HG02678 (cell line): ENCODE measurements at regions not wholly inside any gene's neighbourhood (a gene's known extent, or its start where the extent isn't known, plus 50 kb on each side); places are given as distances from the start of the nearest gene placed in this dataset.

Experiments
- ATAC-seq: cut with Tn5 transposase; IDR thresholded peaks from one replicate; pipeline ENCODE4 v1.9.1; 2021; ENCODE audit warnings: mild to moderate bottlenecking, moderate library complexity; ENCODE audit not compliant: unreplicated experiment

DNA sequence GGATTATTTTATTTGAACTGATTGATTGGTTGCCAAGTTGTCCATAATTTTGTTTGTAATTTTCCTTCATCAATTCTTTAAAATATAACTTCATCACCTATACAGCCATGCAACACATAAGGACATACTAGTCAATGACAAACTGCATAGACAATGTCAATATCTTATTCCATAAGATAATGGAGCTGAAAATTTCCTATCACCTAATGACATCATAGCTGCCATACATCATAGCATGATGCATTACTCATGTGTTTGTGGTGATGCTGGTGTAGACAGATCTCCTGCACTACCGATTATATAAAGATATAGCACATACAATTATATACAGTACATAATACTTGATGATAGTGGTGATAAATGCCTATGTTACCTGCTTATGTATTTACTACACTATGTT is 369.8 kb upstream of the NT5C1B start:
- no peak for ATAC-seq

DNA sequence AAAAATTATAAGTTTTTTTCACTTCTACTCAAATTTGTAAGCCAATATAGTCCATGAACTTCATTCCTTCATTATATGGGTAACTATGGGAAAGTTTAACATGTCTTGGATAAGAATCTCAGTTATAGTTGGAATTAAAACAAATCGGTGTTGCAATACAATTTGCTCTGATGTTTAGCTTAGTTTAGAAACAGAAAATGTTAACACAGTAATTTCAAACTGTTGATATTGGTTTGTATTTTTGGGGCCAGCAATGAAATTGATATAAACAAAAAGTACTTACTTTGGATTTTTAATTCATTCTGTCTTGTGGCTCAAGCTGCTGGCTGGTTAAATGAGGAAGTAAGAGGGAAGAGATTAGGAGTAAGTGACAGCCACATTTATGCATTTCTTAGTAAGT is 368.5 kb upstream of the NT5C1B start:
- no peak for ATAC-seq

DNA sequence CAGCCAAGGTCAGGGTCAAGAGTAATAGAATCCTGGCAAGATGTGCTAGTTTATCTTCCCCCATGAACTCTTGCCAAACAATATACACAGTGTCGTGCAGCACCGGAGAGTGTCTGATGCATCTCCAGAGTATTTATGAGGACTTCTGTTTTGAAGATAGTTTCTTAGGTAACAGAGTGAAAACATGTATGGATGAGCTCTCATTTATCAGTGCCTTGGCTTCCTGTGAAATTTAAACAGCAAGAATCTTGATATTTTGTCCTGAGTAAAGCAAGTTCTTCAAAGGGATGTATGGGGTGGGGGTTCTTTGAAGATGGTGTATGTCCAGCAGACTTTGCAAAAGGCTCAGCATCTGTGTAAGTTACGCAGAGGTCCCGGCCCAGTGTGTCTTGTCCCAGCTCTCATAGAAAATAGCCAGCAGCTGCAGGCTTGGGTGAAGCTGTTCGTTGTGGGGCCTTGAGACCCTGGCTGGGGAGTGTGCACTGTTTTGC is 361.0 kb upstream of the NT5C1B start:
- no peak for ATAC-seq

DNA sequence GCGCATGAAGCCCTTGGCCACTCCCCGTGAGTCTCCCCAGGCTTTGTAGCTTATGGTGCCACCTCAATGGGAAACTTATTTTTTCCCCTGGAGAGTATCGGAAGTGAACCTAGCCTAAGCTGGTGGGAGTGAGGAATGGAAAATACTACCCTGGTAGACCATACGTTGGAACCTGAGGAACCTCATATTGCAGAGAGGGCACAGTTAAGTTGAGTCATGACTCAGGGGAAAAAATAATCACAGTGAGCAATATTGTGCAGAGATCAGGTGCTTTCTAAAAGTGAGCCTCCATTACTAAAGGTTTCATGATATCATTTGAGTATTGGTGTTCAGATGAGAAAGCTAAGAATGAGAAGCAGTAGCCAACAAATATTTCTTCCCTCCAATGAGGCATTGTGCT is 360.5 kb upstream of the NT5C1B start:
- no peak for ATAC-seq

DNA sequence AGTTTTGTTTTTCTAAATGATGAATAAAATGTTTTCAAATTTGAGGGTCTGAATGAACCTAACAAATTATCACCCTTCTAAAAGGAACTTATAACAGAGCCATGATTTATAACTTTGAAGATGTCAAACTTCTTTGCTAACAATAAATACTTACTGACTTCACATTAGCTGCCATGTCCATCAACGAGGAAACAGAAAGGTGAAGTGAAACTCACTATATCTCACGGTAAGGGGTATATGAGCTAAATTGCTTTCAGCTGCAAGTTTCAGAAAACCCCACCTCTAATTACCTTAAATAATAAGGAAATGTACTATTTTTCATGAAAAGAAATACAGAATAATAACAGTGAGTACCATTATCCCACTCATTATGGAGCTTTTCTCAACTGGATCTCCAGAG is 350.8 kb upstream of the NT5C1B start:
- peak; percentile 85 for ATAC-seq

DNA sequence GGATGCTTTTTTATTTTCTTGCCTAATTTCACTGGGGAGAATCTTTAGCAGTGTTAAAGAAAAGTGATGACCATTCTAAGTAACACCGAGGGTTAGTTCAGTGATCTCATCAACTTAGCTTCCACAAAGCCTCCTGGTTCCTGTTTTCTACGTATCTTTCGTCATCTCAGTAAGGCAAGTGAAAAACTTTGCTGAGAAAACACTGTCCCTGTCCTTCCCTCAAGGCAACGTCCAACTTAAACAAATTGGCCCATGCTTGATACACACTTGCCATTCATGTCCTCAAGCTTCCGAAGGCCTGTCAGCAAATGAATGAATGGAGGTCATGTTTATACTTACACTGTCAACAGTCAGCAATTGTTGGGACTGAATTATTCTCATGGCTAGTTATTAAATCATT is 350.4 kb upstream of the NT5C1B start:
- ATAC-seq: peak; percentile 19

DNA sequence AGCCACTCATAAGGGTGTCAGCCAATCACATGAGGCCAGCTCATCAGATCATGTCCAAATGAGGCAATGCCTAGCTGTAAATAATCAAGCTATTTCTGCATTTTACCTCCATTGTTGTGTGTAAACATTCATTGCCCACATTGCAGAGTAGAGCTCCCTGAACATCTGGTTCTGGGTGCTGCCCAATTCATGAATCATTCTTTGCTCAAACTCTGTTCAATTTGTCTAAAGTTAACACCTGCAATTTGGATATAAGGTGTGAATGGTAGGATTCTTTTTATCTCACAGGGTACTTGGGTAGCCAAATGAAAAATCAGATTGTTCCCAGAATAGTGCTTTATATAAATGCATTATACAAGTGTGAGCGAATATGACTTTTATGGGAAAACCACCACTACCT is 345.5 kb upstream of the NT5C1B start:
- no peak for ATAC-seq

DNA sequence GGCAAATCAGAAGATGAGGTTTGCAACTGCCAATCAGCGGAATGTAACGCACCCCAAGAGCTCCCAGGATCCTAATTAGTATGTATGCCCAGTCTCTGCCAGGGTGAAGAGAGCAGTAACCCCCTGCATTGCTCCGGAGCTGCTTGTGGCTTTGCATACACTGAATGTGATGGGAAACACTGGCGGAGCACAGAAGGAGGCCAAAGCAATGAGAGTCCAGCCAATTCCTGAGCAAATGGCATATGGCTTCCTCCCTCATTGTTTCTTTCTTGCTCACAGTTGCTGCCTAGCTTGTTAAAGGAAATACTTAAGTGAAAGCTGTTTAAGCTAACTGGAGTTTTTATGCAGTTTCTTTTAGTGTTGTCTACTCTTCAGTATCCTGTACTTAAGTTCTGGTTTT is 343.5 kb upstream of the NT5C1B start:
- ATAC-seq: no peak

DNA sequence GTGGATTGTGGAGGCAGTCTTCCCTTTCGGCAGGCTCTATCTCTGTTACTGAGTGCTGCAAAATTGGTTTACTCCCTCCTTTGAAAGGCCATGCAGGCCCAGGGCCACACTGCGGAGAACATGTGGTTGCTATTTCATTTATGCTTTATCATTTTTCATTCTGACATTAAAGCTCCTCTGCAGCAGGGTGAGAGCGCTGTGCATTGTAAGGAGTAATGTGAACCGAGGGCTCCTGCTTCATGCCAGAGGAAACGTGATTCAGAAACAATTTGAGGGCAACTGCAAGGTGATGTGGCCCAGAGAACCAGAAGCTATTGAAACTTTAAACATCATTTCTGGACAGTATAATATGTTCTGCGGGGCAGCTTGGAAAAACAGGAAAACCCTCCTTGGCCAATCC is 341.6 kb upstream of the NT5C1B start:
- no peak for ATAC-seq

DNA sequence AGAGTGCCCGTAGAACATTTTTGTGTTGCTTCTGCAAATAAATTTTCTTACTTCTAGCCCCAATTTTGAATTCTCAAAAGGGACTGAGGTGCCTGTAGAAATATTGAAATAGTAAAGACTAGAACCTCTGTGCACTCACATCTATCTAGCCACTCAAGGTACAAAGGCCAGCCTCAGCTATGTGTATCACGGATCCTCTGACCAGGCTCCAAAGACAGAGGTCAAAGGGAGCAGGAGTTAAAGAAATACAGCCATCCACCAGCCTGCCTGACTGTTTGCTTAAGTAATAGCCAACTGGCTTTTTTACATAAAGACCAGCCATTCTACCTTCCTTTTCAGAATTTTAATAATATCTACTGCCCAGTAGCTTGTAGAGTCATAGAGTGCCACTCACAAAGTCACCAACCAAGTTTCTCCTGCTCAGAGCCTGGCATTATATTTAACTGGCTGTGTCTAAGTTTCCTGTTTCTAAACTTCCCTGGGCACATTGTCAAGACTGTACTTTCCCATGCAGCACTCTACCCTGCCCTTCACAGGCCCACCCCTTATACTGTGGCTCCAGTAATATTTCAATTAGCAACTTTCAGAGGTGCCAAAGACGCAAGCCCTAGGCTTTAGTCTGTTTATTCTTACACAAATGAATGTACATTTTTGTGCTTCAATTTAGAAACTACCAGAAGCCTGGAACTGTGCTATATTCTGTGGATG is 338.3 kb upstream of the NT5C1B start:
- no peak for ATAC-seq

DNA sequence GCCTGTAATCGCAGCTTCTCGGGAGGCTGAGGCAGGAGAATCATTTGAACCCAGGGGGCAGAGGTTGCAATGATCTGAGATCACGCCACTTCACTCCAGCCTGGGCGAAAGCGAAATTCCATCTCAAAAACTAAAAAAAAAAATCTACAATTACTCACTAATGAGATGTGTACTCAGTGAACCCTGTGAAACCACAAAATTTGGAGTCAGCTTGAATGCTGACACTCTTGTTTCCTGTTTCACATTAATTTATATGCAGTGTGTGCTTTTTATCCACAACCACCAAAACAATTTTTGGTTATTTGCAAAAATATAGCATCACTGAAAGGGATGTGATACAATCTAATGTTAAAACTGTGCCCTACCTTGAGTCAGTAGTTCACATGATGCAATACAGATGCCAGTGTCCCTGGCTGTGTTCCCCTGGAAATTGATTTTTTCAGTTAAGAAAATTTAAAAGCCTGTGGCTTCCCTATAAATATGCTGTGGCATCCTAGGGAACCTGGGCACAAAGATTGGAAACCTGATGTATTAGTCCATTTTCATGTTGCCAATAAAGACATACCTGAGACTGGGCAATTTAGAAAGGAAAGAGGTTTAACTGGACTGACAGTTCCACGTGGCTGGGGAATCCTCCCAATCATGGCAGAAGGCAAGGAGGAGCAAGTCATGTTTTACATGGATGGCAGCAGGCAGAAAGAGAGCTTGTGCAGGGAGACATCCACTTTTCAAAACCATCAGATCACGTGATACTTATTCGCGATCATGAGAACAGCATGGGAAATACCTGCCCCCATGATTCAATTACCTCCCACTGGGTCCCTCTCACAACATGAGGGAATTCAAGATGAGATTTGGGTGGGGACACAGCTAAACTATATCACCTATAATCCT is 337.5 kb upstream of the NT5C1B start:
- ATAC-seq: no peak

DNA sequence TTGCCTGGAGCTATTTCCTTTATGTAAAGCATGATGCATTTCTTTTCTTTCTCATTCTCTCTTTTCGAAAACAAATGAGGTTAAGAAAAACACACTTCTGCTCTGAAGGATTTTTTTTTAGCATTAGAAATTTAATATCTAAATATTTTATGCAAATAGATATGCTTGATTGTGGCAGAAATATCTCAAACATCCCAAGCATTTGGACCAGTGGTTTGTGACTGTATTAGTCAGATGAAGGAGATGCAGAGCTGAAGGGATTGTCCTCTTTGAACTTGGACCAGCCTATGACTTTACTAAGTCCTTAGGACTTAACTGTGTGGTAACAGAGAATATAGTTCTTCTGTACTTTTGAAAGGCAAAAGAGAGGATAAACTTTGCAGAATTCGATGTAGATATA is 335.9 kb upstream of the NT5C1B start:
- no peak for ATAC-seq

DNA sequence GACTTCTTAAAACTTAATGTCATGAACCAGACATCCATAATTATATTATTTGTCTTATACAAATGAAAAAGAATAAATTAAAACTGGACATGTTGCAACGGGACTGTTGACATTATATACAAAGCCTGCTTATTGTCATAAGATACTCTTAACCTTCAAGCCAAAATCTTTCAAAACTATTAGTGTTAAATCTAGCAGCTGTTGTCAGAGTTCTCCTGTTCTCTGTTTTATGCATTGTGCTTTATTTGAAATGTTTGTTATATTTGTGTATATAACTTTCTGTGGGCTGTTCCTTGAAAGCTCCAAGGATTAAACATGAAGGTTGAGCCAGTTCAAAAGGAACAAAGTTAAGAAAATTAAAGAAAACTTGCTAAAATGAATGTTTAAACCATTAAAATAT is 335.5 kb upstream of the NT5C1B start:
- no peak for ATAC-seq

DNA sequence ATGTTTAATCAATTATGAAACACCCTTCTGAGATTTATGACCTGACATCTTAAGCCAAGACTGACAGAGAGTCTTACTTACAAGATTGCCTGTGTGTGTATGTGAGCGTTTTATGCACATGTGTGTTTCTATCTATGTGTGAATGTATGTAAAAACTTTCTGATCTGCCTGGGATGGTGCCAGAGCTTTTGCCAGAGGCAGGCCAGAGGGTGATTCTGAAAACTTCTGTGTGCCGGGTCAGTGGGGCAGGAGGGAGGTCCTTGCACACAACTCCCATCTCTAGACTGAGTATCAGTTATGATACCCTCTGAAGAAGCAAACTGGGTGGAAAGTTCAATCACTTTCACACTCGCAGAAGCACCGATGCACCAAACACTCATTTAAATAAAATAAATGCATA is 335.0 kb upstream of the NT5C1B start:
- no peak for ATAC-seq

DNA sequence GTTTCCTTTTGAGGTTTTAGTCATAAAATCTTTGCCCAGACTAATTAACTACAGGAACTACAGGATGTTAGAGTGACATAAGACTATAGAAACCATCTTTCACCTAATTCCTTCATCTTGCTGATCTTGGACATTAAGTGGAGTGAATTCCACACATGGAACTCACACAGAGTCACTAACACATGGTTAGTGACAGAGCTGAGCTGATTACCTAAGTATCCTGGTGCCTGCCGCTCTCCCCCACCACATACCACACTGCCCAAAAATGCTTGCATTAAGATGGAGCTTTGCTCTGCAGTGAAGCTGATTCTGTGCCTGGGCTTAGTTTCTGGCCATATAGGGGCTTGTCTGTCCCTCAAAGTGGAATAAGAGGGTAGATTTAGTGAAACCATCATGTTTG is 332.9 kb upstream of the NT5C1B start:
- no peak for ATAC-seq

DNA sequence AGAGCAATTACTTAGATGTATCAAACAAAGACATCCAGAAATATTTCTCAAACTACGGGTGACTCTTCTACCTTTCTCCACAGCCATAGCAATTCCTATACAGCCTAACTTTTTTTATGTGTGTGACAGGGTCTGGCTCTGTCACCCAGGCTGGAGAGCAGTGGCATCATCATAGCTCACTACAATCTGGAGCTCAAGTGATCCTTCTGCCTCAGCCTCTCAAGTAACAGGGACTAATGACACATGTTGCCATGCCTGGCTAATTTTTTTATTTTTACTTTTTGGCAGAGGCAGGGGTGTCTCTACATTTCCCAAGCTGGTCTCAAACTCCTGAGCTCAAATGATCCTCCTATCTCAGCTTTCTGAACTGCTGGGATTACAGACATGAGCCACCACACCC is 328.9 kb upstream of the NT5C1B start:
- ATAC-seq: no peak

DNA sequence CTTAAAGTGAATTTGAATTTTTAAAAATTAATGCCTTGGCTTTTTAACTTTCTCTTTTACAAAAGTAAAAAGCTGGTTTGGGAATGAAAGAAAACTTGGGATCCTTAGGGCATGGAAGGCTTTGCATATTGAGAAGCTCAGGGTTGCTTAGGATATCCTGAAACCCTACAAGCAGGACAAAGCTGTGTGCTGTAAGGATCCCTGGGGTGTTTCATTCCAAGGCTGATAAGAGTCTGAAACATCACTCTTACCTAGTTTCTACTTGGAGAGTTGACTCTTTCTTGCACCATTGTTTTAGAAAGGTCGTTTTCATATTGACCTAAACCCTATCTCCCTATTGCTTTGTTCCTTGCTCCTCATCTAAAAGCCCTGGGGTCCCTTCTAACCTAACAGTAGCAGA is 325.9 kb upstream of the NT5C1B start:
- ATAC-seq: no peak

DNA sequence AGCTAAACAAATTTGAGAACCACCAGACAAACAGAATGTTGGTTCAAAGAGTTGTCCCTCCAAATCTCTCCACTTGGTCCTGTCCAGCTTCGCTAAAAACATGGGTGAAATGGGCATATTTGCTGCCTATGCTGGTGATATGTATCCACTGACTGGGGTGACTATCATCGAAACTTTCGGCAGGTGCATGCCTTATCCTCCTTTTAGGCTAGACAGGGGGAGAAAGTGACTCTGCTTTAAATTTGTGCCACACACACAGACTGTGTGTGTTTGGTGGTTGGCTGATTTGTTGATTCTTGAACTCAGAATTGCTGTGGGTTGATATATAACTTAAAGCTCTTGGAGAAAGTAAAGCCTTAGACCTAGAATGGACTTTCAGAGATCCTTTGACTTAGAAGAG is 324.1 kb upstream of the NT5C1B start:
- no peak for ATAC-seq

DNA sequence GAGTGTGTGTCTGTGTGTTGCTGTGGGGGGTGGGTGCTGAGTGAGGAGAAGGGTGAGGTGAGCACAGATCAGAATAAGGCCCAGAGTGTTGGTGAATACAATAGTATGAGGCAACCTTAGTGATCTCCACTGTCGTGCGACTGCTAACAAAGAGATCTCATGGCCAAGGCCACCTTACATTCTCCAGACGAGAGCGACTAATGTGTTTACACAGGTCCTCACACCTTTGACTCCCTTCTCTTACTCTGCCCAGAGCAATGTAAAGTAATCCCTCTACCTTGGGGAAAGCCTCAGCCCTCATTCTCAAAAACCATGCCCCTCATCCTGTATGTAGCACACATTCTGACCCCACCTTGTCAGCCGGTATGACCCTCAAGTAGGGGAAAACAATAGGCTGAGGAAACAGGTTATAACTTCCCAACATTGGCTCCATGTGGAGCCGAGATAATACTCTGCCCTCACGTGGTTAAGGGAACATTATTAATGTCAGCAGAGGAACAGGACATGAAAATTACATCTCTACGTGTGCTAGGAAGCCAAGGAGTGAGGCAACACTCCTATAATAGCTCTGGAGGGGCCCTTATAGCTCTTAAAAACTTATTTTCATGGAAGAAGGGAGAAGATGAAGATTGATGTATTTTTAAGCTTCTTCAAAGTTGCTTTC is 323.0 kb upstream of the NT5C1B start:
- ATAC-seq: no peak

DNA sequence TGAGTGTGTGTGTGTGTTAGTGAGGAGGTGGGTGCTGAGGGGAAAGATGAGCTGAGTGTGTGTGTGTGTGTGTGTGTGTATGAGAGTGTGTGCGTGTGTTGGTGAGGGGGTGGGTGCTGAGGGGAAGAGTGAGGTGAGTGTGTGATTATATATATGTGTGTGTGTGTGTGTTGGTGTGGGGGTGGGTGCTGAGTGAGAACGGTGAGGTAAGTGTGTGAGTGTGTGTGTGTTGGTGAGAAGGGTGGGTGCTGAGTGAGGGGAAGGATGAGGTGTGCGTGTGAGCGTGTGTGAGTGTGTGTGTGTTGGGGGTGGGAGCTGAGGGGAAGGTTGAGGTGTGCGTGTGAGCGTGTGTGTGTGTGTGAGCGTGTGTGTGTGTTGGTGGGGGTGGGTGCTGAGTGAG is 322.0 kb upstream of the NT5C1B start:
- no peak for ATAC-seq

DNA sequence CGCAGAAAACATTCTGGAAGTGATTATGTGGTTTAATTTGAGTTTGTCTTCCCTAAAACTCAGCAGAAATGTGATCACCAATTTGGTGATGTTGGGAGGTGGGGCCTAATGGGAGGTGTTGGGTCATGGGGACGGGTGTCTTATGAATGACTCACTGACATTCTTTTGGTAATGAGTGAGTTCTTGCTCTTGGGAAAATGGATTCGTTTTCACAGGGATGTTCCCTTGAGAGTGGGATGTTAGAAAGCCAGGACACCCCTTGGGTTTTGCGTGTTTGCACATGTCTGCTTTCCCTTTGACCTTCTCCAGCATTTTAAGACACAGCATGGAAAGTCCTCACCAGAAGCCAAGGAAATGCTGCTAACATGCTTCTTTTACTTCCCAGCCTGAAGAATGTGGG is 321.5 kb upstream of the NT5C1B start:
- no peak for ATAC-seq

DNA sequence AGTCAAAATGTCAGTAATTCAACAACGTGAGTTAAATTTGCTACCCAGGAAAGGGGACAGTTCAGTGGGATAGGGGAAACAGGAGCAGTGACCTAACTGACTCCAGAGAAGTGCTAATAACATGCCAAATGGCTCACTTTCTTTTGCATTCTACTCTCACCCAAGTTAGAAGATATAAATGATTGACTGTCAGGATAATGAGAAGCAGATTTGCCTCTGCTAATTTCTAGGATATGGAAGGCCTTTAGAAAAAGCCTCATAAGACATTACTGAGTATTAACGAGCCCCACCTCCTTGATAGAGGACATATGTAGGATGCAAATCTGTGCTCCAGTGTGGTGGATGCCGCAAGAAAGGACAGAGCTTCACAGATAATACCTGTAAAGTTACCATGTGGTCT is 318.6 kb upstream of the NT5C1B start:
- no peak for ATAC-seq
